ENCODE measurements at regions not wholly inside any gene's neighbourhood (a gene's known extent, or its start where the extent isn't known, plus 50 kb on each side); places are given as distances from the start of the nearest gene placed in this dataset.
"Not testable (repeated sequence)": the region's sequence is repeated elsewhere in the genome, so short reads cannot be mapped to it uniquely, and the experiment has no call there.

DNA sequence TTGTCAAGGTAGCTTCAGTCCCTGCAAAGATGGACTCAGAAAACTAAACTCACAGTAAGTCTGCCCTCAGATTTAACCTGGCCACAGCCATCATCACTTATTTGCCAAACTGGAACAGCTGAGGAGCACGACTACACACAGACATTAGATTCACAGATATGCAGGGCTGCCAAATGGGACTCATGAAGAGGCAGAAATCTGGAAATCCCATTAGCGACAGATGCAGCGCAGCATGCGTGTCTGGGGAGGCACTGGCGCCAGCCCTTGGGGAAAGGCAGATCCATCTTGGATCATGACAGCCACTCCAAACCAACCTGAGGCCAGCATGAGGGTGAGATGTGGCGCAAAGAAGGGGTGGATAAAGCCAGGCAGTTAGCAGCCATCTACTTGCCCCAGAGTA lies 160.7 kb upstream of the TSC22D2 start:
- DNase-seq (ENCODE audit: low read depth in 2 of 2) = no peak

DNA sequence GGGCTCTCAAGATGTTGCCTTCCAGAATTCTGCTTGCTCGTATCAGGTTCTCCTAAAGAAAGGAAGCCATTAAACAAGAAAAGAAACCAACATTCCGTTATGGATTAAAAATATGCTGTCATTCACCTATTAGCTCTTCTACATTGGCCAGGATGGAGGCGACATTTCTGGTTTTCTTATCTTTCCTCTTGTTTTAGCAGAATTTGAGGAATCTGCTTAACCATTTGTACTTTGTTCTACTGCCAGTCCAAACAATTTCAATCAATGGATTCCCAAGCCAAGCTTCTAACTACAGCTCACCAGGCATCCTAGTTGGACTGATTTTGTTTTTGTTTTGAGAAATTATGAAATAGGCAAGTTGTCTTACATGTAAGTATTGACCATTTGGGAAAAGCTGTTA lies 164.6 kb upstream of the TSC22D2 start:
- no peak for DNase-seq (ENCODE audit: low read depth in 2 of 2)

DNA sequence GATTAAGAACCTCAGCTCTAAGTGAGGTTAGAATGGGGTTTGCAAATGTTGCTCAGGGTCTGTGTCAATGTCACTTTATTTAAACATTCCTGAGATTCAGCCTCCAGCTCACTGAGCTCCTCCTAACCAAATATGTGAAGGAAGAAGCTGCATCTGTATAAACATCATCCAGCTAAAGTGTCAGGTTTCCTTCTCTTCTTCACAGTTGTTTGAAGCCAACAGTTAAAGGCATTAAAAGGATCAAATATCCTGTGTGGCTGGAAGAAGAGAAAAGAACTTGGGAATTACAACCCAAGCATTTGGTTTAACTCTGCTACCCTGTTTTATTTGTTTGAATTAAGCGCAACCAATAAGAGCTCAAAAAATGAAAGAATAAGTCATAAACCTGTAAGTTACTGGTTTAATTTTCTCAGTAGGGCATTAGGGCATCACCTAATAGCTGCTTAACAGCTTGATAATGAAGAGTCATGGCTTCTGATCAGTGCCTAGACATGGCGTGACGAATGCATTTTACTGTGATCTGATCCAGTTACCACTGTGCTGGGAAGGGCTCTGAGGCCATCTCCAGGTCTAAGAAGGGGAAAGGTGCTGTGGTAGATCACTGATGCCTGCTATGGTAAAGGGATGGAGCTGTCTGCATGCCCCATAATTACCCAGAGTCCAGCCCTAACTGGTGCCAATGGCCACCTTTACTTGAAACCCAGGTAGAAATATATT lies 165.7 kb upstream of the TSC22D2 start:
- DNase-seq (ENCODE audit: low read depth in 2 of 2) = no peak

DNA sequence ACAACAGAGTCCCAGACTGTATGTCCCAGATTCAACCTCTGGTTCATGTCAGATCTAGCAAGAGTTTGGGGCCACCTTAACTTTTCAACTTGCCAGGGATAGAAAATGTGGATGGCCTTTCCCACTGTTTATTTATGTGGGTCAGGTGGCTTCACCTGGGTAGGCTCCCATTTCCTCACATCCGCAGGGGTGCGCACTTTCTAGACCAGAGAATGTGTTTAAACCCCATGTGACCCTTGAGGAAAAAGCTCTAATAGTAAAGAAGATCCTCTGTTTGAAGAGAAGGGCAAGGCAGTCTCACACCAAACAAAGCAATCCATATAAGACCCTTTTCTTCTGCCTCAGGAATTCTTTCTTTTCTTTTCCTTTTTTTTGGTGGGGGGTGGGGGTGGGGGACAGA lies 167.2 kb upstream of the TSC22D2 start:
- no peak for DNase-seq (ENCODE audit: low read depth in 2 of 2)

DNA sequence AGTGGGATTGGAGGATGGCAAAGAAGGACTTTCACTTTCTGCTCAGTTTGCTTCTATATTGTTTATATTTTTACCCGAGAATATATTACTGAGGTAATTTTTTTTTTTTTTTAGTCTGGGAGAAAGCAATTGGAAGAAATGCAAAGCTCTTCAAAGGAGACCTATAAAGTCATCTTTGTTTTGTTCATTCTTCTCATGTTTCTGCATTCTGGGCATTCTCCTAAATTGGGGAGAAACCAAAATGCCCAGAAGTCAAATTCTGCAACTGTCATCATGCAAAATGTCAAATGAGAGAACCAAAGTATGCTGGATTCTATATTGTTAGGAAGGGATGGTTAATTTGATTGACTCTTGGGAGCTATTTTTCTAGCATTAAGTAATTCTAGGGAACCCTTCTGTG lies 168.3 kb upstream of the TSC22D2 start:
- no peak for DNase-seq (ENCODE audit: low read depth in 2 of 2)

DNA sequence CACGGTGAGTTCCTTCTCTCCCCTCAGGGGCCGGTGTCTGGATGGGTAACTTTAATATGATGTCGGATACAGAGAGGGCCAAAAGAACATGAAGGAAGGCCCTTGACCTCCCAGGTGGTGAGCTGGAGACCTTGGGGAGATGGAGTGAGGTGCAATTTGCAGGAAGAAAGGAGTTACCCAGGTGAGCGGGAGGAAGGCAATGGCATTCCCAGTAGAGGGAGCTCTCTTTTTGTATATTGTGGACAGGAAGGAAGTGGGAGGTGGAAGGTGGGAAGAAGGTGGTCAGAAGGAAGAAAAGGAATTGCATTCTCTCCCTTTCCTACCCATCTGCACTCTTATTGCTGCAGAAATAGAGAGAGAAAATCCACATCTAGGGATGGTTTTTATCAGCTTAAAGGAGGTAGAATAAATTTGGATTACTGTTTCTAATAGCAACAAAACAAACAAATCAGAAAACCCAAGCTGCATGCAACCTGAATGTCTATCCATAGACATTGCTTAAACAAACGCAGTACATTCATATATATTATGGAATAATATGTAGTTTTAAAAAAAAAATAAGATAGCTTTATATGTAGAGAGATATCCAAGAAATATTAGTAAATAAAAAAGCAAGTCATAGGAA lies 169.0 kb upstream of the TSC22D2 start:
- no peak for DNase-seq (ENCODE audit: low read depth in 2 of 2)

DNA sequence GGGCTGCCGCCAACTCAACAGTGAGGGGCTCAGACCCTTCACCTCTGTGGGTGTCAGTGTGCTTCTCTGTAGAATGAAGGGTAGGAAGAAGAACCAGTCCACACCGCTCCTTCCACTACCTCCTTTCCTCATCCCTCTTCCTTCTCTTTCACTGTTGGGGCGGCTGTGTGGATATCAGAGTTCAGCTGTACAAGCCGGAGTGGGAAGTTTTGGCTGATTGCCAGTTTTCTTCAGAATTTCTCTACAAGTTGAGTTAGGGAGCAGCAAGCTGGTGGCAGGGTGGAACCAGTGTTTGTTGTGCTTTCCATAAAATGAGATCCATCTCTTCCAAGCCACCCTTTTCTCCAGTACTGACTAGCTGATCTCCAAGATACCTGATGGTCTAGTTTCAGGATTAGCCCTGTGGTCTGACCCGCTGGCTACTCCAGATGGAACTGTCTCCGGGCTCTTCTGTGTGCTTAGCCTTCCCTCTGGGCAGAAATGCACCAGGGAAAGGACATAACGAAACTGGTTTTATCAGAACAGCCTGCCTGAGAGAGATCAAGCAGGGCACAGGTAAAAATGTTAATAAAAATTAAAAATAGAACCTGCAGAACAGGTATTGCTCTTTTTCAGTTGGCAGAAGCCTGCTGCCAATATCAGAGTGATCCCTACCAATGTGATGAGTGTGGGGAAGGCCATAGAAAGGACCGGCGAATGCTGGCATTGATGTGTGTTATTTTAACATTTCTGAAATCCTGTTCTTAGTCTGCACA lies 169.9 kb upstream of the TSC22D2 start:
- no peak for DNase-seq (ENCODE audit: low read depth in 2 of 2)

DNA sequence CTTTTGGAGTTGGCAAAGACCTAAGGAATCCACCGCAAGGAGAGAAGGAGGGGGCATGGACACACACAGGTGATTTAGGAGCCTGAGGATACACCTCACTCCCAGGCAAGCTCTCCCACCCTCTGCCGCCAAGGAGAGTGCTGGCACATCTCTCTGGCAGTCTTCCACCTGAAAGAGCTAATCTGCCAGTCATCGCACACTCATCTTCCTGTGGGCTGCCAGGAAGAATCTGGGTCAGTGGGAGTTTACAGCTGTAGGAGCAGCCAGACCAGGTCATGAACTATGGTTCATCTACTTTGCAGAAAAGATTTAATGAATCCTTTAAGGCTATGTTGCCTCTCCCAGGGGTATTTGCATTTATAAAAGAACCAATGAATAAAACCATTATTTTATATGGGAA lies 170.6 kb upstream of the TSC22D2 start:
- no peak for DNase-seq (ENCODE audit: low read depth in 2 of 2)

DNA sequence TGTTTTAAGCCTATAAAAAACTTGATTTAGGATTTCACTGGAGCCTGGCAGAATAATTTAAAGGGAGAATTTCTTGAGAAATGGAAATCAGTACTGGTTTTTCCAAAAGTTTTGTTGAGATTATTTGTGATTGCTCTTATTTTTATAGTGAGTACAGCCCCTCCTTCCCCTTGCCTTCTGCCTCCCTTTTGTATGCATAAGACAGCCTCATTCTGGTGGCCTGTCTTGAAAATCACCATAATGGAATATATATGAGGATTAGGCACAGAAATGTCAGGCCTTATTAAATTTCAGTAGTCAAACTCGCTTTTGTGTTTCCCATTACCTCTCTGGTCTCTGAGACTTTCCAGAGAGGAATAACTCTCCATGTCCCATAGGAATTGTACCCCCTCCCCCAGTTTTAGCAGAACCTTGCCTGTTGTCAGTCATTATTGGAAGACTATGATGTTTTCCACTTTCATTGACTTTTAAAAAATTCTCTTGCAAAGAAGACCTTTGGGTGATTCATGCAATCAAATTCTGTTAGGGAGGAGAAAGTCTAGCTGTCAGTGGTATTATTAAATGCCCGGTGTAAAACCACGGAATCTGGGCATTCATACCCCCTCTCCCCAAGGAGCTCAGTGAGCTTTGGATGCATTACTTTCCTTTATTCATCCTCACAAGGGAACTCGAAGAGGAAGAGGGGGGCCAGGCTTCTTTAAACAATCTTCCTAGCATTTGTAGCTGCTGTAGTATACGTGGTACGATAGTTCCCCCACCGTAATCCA lies 171.6 kb upstream of the TSC22D2 start:
- DNase-seq (ENCODE audit: low read depth in 2 of 2) = no peak

DNA sequence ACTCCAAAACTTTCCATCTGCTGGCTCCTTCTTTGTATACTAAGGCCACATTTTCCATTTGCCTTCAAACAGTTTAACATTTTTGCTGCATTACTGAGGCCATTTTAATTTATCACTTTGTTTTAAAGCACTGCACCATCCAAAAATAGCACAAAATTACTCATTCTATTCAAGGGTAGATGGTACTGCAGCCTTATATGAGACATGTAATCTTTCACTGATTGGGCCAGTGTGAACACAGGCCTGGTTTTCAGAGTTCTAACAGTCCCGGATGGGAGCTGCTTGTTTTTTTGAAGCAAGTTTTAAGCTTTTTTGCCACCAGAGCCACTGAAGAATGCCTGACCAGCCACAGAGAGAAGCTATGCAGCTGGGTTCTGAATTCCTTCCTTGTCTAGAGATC lies 172.3 kb upstream of the TSC22D2 start:
- DNase-seq (ENCODE audit: low read depth in 2 of 2) = no peak

DNA sequence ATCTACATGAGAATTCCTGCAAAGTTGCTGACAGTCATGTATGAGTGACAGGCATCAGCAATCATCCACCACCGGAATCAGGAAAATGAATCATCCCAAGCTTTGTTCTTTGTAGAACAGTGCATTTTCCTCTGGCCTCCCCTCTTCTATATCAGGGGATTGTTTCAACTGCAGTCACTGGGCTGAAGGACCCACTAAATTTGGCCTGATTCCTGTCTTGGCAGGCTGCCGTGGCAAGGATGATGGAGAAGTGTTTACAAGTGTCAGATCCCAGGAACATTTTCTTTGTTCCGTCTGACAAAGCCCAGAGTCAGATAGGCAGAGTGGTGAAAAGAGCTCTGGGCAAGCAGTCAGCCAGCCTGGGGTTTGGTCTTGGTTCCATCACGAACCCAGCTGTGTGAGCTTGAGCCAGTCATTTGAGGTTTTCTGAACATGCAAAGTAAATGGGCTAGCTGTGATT lies 175.1 kb upstream of the TSC22D2 start:
- DNase-seq (ENCODE audit: low read depth in 2 of 2) = no peak

DNA sequence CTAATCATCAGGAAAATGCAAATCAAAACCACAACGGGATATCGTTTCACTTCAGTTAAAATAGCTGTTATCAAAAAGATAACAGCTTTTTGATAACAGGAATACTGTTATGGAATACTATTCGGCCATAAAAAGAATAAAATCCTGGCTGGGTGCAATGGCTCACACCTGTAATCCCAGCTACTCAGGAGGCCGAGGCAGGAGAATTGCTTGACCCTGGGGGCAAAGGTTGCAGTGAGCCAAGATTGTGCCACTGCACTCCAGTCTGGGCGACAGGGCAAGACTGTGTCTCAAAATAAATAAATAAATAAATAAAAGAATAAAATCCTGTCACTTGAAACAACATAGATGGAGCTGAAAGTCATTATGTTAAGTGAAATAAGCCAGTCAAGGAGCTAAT lies 178.1 kb upstream of the TSC22D2 start:
- DNase-seq (ENCODE audit: low read depth in 2 of 2) = no peak

DNA sequence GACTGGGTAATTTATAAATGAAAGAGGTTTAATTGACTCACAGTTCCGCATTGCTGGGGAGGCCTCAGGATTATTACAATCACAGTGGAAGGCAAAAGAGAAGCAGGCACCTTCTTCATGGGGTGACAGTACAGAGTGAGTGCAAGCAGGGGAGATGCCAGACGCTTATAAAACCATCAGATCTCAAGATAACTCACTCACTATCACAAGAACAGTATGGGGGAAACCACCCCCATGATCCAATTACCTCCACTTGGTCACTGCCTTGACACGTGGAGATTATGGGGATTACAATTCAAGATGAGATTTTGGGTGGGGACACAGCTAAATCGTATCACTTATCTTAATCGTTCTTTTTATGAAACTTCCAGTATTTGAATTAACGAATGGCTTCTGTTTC lies 179.5 kb upstream of the TSC22D2 start:
- not testable (repeated sequence) for DNase-seq (ENCODE audit: low read depth in 2 of 2)

DNA sequence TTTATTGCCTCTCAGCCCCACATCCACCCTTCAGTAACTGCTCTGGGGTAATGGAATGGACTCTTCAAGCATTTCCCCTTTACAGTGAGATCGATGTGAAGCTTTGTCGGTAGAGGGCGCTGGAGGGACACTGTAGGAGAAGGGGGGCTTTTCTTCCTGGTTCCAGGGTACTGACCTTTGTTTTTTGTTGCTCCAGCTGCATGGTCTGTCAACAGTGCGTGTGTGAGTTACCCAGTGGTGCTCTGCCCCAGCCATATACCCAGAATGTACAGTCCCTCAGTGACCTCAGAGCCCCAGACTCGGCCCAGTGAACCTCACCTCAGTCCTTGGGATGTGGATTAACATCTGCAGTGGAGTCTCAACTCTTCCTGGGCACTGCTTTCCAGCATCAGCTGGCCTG lies 180.3 kb upstream of the TSC22D2 start:
- DNase-seq (ENCODE audit: low read depth in 2 of 2) = peak; percentile 4 to 15

DNA sequence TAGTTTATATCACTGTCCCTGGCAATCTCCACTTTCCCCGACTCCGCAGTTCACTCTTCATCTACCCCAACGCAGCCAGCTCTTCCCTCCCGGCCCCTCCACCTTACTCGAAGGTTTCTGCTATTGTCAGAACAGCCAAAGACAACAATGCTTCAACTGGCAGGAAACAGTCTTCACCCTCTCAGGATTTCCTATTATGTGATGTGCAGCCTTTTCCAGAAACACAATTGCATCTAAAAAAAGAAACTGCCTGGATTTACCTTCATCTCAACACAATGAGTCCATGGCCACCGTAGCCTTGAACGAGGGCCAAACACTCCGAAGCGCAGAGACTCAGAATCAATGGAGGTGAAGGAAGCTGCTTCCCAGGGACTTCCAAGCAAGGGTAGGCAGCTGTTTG lies 182.1 kb upstream of the TSC22D2 start:
- no peak for DNase-seq (ENCODE audit: low read depth in 2 of 2)

DNA sequence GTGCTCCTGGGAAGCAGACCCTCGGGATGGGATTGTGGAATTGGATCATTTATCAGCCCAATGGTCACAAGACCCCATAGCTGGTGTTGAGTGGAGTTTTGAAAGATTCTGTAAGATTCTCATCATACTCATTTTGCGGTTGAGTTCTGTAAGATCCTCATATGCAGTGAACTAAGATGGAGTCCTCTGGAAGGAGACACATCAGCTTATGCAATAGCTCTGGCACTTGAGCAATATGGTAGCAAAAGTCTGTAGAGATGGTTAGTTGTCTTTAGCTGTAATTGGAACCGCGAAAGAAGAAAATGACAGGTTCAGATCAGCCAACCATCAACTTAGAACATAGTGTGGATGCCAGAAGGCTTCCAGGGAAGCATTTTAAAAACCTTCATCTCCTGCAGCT lies 184.5 kb upstream of the TSC22D2 start:
- no peak for DNase-seq (ENCODE audit: low read depth in 2 of 2)

DNA sequence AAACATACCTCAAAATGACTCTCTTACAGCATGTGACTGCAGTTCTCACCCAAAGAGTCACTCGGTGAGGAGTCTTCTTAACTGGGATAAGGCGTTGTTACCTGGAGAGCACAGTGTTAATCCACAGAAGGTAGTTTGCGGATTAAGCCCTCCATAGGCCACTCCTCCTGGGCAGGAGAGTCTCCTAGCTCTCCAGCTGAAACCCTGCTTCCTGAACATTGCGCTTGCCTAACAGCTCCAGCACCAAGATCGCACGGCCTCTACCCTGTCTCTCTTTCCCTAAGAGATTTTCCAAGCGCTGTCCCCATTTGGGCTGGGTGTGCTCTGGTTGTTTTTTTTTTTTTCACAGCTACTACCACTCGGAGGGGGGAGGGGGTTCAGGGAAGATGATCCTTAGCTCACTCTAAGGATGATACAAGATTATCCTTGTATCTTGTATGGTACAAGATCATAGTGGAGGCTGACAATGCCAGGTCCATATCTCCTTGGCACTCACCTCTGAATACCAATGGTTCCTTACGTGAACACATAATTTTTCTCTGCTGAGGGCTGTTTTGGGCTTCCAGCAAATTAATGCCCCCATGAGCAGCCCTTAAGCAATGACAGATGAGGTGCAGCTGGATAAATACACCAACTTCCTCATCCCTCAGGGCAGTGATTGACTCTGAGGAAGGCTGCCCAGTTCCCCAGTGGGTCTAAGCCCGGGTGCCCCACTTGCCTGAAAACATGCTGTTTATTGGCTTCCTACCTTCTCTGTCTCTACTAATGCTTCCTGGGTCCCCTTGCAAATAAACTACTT lies 185.2 kb upstream of the TSC22D2 start:
- no peak for DNase-seq (ENCODE audit: low read depth in 2 of 2)

DNA sequence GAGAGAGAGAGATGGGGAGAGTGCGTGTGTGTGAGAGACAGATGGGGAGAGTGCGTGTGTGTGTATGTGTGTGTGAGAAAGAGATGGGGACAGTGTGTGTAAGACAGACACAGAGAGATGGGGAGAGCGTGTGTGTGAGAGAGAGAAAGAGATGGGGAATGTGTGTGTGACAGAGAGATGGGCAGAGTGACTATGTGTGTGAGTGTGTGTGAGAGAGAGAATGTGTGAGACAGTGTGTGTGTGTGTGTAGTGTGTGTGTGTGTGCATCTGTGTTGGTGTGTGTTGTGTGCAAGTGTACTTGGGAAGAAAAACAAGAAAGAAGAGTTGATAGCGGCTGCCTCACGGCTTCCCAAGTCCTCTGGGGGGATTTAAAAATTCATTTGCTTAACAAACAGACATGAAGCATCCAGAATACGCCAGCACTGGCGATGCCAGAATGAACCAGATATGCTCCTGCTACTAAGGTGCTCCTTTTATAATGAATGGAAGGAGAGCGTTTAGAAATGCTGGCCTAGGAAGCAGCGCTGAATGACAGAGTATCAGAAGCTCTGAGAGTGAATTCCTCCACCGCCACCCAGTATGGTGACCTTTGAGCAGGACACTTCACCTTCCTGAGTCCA lies 186.1 kb upstream of the TSC22D2 start:
- DNase-seq (ENCODE audit: low read depth in 2 of 2) = no peak

DNA sequence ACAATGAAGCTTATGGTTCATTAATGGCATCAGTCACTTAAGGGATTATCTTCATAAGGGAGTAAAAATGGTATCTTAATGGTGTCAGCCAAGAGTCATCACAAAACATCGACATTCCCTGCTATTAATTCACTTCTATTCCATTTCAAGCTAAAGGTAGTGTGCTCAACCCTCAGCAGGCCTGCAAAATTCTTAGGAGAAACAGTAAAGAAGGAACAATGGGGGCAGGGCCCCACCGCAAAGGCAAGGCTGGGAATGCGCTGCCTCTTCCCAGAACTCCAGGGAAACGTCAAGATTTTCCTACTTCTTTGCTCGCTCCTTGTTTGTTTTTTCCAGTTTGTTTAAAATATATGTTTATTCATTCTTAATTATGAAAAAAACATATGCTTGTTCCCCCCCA lies 187.3 kb upstream of the TSC22D2 start:
- no peak for DNase-seq (ENCODE audit: low read depth in 2 of 2)

DNA sequence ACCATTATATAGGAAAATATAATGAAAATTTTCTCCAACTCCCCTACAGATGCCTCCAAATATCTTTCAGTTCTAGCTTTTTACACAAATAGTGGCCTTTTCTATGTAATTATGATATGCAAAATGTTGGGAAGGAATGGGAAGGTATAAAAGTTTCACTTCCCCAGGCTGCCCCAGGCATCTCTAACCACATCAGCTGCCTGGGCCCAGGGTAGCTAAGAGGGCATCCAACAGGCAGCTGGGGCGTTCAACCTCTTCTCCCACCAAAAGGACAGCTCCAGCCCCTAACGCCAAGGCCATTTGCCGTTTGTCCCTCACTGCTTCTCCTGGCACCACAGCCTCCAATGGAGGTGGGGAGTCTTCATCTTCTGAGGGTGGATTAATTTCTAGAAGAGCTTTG lies 188.1 kb upstream of the TSC22D2 start:
- no peak for DNase-seq (ENCODE audit: low read depth in 2 of 2)

DNA sequence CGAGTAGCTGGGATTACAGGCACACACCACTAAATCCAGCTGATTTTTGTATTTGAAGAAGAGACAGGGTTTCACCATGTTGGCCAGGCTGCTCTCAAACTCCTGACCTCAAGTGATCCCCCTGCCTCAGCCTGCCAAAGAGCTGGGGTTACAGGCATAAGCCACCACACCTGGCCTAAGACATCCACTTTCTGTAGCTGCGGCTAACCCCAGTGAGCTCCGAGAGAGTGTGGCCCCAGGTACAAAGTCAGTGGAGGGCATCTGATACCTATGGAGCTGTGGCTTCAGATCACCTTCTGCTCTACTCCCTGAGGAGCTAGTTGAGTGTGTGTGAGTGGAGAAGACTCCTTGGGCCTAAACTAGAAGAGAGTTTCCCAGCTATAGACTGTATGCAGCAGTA lies 189.3 kb upstream of the TSC22D2 start:
- DNase-seq (ENCODE audit: low read depth in 2 of 2) = no peak

Data from stimulated activated CD8-positive, alpha-beta memory T cell treated with anti-CD3 and anti-CD28 coated beads, Interleukin-15, amount 100 ng/mL, for 48 hours (primary cell).